GM04504 (cell line): ENCODE measurements at regions not wholly inside any gene's neighbourhood (a gene's known extent, or its start where the extent isn't known, plus 50 kb on each side); places are given as distances from the start of the nearest gene placed in this dataset.

ENCODE experiments used
- DNase-seq: peaks from one replicate; pipeline ENCODE4 v3.0.0-alpha.2; 2012; ENCODE audit warnings: low read depth

DNA sequence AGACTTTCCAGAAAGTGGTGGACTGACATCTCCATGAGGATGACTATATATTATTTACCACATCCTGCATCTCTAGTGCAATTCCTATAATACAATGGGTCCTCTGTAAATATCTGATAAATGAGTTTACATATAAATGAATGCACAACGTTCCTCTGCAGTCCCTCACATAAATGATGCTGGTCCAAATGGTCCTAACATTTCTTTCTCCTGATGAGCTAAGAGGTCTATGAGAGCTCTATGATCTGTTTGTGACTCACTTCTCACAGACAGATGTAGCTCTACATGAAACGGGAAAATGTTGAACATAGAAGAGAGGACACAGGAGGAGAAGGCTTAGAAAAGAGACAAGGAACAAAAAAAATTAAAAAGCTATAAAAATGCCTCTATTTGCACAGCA, 201.2 kb upstream of the PIK3C3 start:
- DNase-seq = no peak

DNA sequence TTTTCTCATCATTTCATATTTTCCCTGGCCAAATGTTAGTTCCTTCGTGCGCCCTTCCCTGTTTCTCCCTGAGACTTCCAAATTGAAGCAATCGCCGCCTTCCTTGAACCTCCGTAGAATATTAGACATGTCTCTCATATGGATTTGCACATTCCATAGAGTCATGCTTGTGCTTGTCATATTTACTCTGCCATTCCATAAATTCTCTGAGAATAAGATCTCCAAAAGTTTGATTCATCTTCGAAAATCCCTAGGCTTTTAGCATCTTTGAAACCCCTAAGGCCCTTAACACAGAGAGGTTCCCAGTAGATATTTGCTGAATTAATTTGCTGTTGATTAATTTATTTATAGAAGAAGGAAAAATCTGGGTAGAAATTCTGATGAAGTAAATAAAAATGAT, 202.2 kb upstream of the PIK3C3 start:
- no peak for DNase-seq

DNA sequence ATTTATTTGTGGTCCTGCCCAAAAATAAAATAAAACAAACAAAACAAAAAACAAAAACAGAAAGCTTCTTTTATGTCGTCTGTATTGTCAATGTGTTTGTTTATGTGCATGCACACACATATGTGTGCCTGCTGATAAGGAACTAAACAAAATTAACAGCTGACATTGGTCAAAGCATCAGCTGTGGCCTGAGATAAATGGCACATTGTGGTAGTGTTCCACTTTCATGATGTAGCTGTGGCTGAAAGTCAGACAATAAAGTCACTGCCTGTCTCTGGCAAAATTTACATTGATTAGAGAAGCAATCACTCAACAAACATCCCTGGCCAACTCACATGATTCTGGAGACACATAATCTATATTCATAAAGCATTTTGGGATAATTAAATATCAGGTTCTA, 203.4 kb upstream of the PIK3C3 start:
- DNase-seq = no peak

DNA sequence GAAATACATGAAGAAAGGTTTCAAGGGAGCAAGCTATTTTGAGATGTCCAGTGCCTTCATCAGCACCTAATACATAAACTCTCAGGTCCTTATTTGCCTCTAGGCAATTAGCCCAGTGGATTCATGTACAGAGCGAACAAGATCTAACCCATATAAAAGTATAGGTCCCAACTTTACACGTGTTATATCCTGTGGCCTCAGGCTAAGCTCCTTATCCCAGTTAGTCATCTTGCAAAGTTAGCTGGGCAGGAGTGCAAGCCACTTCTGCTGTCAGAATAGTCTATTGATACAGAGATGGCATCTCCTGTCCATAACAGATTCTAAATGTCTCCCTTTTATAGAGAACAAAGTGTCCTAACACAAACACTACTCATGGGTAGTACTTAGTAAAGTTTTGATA, 203.9 kb upstream of the PIK3C3 start:
- DNase-seq = no peak

DNA sequence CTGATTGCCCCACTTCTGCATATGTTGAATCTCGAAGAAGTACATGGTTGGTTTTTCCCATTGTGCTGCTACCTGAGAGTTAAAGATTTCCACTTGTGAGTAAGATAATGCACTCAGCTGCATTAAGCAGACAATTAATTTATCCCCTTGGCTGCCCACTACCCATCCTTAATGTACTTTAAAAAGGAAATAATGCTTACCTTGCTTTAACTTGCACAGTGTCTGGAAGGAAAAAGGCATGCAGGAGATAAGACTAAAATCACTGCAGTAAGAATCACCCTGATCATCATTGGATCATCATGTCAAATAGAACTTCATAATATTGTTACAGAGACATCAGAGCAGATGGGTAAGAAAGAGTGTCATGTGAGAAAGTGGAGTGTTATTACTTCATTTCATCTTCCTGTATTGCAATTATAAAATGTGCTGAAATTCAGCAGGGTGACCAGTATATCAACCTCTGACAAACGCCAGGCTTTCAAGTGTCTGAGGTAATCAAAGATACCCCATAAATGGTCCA, 207.3 kb upstream of the PIK3C3 start:
- DNase-seq = no peak

DNA sequence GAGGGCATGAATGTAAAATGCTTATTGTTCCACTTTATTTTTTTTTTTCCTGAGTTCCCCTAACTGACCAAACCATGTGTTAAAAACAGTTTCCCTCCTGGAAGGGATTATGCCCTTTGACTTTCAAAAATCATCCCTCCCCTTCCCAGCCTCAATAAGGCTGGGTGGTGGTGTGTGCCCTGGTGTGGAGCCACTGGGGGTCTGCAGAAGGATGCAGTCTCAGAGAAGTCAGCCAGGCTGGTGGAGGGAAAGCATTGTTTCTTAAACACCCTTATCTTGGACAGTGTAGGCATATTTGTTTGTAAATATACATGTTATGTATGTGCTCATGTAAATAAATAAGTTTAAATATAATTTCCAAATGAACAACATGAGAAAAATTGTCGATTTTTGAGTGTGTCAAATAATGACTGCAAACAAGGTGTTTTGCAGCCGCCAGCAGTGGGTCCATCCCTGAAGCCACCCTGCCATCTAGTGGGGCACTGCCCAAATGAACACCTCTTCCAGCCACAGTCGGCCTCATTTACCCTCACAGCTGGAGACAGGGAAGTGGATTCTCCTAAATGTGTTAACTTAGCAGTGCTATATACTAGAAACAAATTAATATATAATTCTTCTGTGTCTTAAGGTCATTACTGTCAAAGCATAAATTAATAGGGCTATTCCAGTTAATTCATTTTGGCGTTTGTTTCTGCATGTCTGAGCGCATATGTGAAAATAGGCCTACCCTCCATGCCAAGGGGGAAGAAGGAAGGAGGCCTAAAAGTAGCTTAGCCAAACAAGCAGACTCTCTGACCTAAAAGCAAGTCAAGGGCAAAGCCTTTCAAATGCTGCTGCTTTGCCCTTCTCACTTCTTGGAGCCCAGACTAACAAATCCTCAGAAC, 209.6 kb upstream of the PIK3C3 start:
- DNase-seq = no peak

DNA sequence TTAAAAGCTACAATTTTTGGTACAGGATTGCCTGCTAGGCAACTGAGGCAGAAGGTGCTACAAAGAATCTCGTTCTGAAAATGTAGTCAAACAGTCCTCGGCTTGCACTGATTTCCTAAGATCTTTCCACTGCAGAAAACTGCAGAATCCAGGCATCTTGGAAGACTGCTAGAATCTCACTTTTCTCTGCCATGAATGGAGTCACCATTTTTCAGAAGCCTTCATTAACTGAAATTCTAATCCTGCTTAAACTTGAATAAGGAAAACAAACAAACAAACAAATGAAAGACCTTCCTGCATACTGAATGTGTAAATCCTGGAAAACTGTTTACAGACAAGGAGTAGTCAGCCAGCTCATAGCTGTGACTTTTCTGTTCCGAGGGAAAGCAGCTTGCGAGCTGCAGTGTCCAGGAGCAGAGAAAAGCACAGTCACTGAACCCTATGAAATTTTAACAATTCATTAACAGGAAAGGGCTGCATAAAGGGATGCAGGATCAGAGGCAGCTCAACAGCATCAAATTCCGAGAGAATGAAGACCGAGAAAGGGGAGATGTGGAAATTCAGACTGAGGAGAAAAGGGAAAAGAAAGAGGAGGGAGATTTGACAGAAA, 210.5 kb upstream of the PIK3C3 start:
- DNase-seq = no peak

DNA sequence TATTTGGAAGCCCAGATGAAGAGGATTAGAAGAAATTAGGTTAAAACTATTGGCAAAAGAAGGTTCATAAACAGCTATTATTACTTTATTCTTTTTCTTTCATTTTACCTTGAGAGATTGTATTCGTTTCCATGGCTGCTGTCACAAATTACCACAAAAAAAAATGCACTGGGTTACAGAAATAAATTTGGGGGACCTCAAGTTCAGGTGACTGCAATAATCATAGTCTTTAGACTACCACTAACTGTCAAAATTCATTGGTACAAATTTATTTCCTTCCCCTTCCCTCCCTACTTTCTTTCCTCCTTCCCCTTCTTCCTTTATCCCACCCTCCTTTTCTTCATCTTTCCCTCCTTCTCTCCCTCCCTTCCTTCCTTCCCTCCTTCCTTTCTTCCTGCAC, 217.8 kb upstream of the PIK3C3 start:
- no peak for DNase-seq

DNA sequence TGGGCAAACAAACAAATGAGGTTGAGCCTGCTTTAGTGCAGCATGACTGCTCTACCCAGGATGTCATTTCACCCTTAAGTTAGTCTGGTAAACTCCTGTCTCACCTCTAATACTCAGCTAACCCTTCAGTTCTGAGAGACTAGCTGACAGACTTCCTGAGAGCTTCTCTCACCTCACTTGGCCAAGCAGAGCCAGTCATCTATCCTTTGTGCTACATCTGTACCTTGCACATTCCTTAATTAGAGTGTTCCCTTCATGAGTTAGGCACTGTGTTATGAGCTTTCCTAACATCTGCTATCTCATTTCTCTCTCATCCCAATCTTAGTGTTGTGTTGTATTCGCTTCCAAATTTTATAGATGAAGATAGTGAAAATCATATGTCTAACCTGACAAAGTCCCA, 220.1 kb upstream of the PIK3C3 start:
- DNase-seq = no peak

DNA sequence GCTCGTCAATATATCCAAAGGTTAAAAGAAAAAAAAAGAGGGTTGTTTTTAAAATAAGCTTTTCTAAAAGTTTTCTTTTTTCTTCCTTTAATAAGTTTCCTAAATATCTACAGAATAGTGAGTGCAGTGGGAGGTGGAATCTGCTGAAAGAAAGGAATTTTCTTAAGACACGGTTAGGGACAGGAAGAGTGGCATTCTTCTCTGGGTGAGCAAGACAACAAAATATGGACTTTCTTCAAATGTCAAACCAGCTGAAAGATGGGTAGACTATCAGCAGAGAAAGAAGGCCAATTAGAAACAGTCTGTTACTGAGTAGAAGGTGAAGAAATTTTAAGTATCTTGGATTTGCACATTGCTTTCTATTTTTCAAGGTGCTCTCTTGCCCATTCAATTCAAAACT, 222.7 kb upstream of the PIK3C3 start:
- DNase-seq = no peak

DNA sequence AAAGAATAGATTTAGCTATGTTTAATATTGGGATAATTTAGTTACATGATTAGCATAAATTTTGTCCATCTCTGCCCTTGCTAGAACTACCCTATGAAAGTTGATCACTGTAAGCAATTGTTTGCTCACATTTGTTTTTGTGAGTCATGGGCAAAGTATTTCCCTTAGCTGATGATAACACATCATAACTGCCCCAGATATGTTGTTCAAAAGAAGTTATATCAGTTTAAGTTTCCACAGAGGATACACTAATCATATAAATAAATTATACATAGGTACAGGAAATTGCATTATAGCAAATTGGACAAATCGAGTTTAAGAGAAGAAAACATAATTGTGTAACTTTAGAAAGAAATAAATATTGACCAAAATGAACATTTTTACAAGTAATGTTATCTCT, 223.2 kb upstream of the PIK3C3 start:
- no peak for DNase-seq

DNA sequence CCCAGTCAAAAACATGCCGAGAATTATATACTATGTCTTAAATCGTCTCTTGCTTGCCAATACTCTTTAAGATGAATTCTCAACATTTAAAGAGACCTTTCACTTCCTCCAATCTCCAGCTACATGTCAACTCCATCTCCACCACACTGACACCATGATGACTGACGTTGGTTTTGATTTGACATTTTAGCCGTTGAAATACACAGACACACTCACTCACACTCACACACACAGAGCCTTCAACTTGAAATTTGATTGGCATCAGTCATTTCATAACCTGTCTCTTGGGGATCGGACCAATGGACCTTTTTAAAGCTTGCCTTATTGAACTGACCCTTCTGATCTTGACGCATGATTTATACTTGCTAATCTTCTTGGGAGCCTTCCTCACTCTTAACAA, 230.8 kb upstream of the PIK3C3 start:
- DNase-seq = no peak

DNA sequence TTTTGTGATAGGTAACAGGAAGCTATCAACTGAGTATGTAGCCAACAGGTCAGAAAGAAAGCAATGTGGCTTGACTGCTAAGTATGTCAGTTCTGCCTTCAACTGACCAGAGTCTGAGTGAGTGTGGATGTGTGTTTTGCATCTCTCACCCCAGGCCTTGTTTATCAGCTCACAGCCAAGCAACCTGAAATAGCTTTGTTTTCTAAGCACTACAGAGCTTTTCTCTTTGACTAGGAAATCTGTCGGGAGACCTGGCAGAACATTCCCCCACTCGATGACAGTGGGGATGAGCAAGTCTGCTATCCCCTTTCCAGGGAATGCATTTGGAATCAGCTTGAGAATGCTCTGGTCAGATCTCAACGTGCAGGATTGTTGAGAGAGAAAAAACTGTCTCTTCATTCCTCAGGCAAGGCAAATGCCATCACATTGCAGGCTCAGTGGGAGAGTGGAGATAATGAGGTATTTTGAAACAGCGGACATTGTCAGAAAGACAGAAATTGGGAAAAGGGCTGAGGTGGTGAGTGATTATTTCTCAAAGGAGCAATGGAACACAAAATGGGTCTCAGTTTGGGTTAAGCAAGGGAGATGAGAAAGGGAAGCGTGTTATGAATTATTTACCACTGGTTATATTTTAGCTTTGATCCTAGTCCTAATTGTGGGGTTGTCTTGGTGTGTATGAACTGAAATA, 233.8 kb upstream of the PIK3C3 start:
- DNase-seq = no peak

DNA sequence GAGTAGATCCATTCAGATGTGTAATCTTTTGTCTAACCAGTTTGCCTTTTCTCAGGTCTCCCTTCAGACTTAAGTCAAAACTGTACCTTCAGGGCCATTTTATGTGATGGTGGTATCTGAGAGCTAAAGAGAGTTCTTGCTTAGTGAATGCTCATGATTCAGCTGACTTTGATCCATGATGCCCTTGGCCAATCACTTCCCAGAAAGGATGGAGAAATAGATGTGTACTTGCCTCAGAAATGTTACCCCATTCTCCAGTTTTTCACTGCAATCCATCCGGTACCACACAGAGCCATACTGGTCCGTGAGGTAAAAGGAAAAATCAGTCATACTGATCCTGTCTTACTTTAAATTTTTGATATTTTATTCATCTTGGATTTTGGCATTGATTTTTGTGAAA, 234.8 kb upstream of the PIK3C3 start:
- no peak for DNase-seq

DNA sequence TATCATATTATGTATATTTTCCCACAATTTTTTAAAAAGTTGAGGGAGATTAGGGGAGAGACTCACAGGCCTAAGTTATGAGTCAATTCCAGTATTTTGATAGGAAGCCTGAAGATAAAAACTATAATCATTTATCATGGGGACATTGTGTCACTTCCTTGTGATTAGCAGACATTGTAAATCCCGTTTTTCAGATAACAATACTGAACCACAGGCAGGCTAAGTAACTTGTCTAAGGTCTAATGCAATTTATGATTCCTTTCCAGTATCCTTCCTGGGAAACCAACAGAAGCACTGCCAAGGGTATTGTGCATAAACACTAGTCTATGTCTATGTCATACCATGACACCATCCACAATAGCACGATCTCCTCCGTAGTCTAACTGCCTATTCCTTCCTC, 235.2 kb upstream of the PIK3C3 start:
- no peak for DNase-seq

DNA sequence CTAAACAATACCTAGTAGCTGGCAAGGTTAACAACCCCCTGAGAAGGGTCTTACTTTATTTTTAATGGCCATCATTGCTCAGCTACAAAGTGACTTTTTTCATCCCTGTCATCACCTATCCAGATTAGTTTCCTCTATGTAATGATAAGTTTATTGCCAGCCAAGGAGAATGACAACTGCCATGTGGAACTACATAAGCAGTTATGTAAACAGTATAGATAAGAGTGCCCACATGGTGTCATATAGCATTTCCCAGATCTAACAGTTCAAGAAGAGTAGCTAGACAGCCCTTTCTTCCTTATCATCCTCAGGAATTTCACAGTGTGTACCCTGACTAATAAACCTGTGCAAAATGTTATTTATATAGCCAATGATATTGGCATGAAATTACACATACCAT, 240.2 kb upstream of the PIK3C3 start:
- no peak for DNase-seq

DNA sequence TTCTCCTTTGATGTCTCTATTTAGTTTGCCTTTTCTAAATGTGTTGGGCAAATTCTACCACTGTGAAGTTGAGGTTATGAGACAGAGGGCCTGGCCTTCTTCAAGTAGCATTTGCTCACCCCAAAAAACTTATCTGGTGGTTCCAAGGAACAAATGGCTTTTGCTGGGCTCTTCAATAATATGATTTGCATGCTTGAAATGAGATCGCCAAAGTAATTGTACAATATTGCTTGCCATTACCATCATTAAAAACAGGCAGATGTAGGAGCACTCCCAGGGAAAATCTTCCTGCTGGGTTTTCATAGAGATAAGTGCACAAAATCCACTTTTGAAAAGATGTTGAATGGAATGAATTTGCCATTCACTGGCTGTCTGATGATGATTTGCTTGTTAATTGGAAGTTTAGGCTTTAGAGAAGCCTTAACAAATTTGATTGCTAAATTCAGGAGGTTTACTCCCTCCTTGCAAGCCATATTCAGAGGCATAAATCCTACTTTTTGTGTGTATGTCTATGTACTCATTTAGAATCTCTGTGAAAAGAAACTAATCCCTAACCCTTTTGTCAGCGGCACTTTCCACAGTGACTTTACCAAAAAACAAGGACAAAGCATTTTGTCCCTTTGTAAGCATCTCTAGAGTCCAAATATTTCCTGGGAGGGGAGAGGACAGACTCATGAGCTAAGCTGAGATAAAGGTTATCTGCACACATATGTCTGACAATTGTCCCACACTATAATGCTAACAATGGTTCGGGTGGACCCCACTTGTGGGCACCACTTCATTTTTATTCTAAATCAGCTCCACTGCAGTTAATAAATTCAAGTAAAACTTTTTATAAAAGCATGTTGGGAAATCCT, 240.8 kb upstream of the PIK3C3 start:
- no peak for DNase-seq

DNA sequence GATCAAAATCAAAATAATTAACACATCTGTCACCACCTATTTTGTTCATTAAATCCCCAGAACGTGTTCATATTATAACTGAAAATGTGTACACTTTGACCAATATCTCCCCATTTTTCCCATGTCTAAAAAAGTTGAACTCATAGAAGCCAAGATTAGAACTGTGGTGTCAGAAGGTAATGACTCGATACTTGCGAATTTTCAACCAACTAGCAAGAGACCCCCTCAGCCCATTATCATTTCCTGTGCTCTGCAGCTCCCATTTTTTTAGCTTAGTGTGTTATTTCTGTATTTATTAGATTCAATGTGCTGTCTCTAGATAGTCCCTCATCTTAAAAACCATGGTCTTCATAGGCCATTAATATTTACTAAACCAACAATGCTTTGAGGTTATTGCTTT, 248.7 kb upstream of the PIK3C3 start:
- DNase-seq = no peak

DNA sequence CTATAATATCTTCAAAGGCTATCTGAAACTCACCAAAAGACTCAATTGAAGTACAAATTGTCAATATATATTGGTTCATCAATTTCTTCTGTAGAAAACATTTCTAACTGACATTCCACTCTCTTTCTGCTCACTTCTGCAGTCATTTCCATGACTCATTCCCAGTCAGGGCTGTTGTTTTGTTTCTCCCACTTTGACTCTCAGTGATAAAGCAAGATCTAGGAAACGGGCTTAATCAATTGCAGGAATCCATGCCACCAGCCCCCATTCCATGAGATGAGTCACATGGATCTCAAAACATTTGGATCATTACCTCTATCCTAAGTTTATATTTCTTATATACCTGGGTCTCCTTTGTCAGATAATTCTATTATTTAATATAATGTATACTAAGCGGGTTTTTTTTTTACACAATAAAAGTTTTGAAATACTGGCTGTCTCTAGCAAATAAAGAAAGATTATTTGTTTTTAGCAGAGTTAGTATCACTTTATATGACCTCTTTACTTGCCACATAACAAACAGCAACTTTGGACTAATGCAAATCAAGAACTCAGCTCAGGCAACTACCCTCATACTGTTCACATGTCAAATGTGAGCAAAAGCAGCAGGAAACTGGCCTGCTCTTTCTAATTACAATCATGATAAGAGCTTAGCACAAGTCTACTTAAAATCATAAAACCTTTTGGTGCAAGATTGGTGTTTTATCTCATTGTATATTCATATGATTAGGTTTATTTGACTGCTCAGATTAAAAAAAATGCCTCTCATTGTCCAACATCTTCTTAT, 251.1 kb upstream of the PIK3C3 start:
- DNase-seq = no peak

DNA sequence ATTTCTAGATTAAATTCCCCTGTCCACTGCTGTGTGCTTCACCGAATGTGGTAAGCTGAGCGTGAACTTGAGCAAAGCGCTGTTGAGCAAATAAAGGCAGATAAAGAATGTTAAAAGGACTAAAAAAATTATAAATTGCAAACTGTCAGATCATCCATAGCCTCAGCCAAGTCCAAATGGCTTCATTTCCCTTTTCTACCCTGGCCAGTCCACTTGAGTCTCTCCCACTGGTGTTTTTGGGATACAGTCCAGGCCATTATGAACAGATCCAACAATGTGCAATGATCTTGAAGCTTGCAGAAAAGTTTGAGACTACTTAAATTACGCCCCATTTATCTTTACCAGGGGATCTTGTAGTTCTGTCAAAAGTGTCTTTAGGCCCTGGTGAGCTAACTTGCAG, 254.6 kb upstream of the PIK3C3 start:
- DNase-seq = no peak

DNA sequence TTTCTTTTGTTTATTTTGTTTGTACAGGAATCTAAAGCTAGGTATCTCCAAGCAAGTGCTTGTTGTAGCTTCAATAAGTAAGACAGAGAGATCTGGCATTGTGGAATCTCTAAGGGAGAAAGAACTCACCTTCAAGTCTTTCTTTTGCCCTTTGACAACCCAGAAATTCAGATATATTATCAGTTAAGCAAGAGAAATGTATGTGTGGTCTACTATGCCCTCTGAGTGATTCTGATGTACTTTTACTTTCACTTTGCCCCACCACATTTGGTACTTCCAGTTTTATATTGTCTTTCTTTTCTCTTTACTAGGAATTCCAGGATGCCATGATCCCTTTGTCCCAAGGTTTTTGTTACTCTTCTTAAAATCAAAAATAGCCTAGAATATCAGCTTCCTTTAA, 259.6 kb upstream of the PIK3C3 start:
- DNase-seq = no peak
